Tibial nerve (tissue), 4 donors: ENCODE measurements at regions not wholly inside any gene's neighbourhood (a gene's known extent, or its start where the extent isn't known, plus 50 kb on each side); places are given as distances from the start of the nearest gene placed in this dataset.
"Not testable (repeated sequence)": the region's sequence is repeated elsewhere in the genome, so short reads cannot be mapped to it uniquely, and the experiment has no call there.

Source experiments
- EP300 ChIP-seq, 2 donors: sonication (generic); formaldehyde crosslinking; IDR thresholded peaks; one replicate each; pipeline ENCODE4 v1.6.1; 2017; ENCODE audit warnings: antibody characterized with exemption in 2 of 2, mild to moderate bottlenecking in 1 of 2
- POLR2A ChIP-seq, 2 donors: fragments of 450-650 bp; IDR thresholded peaks; one replicate each; pipeline ENCODE4 v1.6.1; 2017; ENCODE audit warnings: antibody characterized with exemption in 2 of 2, mild to moderate bottlenecking in 2 of 2, moderate library complexity in 2 of 2
- TF ChIP-seq, protein P1 (sequence below), 5 experiments: fragments of 200-600 bp in 3 of 5; fragments of 450-650 bp in 2 of 5; sonication (generic) in 3 of 5; IDR thresholded peaks; one replicate each; pipeline ENCODE4 v1.5.1; 2016 to 2019; ENCODE audit warnings: antibody characterized with exemption in 5 of 5, mild to moderate bottlenecking in 3 of 5, moderate library complexity in 2 of 5

DNA sequence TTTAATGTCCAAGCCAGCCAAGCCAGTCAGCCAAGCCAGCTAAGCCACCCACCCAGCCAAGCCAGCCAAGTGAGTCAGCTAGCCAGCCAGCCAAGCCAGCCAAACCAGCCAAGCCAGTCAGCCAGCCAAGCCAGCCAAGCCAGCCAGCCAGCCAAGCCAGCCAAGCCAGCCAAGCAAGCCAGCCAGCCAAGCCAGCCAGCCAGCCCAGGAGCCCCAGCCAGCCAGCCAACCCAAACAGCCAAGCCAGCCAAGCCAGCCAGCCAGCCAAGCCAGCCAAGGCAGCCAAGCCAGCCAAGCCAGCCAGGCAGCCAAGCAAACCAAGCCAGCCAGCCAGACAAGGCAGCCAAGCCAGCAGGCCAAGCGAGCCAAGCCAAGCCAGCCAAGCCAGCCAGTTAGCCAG, 352.1 kb upstream of the PLGLB2 start:
- TF ChIP-seq, protein P1, sequence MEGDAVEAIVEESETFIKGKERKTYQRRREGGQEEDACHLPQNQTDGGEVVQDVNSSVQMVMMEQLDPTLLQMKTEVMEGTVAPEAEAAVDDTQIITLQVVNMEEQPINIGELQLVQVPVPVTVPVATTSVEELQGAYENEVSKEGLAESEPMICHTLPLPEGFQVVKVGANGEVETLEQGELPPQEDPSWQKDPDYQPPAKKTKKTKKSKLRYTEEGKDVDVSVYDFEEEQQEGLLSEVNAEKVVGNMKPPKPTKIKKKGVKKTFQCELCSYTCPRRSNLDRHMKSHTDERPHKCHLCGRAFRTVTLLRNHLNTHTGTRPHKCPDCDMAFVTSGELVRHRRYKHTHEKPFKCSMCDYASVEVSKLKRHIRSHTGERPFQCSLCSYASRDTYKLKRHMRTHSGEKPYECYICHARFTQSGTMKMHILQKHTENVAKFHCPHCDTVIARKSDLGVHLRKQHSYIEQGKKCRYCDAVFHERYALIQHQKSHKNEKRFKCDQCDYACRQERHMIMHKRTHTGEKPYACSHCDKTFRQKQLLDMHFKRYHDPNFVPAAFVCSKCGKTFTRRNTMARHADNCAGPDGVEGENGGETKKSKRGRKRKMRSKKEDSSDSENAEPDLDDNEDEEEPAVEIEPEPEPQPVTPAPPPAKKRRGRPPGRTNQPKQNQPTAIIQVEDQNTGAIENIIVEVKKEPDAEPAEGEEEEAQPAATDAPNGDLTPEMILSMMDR (IDR thresholded peaks at IDR 0.05), result not testable (repeated sequence)
- not testable (repeated sequence) for TF ChIP-seq POLR2A, EP300 (IDR thresholded peaks at IDR 0.05)
